NCI-H748 (cell line): ENCODE measurements at regions not wholly inside any gene's neighbourhood (a gene's known extent, or its start where the extent isn't known, plus 50 kb on each side); places are given as distances from the start of the nearest gene placed in this dataset.
"Not testable (repeated sequence)": the region's sequence is repeated elsewhere in the genome, so short reads cannot be mapped to it uniquely, and the experiment has no call there.

Experiments
- DNase-seq: peaks from one replicate; lab custom pipeline; 2025; ENCODE audit not compliant: unreplicated experiment; lab: John Stamatoyannopoulos, UW

GRCh38 chr3:187795207-187795960 lies 50.1 kb upstream of the BCL6 start:
- no peak for DNase-seq

GRCh38 chr3:187798126-187798525 lies 52.9 kb upstream of the BCL6 start:
- DNase-seq = no peak

- no peak for DNase-seq
Measured at GRCh38 chr3:187798531-187799530, 53.6 kb upstream of the BCL6 start.

- no peak for DNase-seq
Measured at GRCh38 chr3:187799942-187800641, 54.8 kb upstream of the BCL6 start.

- DNase-seq = no peak
Measured at GRCh38 chr3:187801152-187801551, 55.9 kb upstream of the BCL6 start.

- DNase-seq = no peak
Measured at GRCh38 chr3:187802203-187802927, 57.1 kb upstream of the BCL6 start.

- no peak for DNase-seq
Measured at GRCh38 chr3:187802928-187803259, 57.6 kb upstream of the BCL6 start.

- DNase-seq = no peak
Measured at GRCh38 chr3:187804120-187804744, 59.0 kb upstream of the BCL6 start.

GRCh38 chr3:187804745-187805121 lies 59.5 kb upstream of the BCL6 start:
- DNase-seq = no peak

GRCh38 chr3:187805774-187806173 lies 60.5 kb upstream of the BCL6 start:
- DNase-seq = no peak

GRCh38 chr3:187807086-187807862 lies 62.0 kb upstream of the BCL6 start:
- DNase-seq = no peak

GRCh38 chr3:187808527-187808895 lies 63.2 kb upstream of the BCL6 start:
- no peak for DNase-seq

- DNase-seq = no peak
Measured at GRCh38 chr3:187809612-187809991, 64.3 kb upstream of the BCL6 start.

GRCh38 chr3:187810021-187810446 lies 64.8 kb upstream of the BCL6 start:
- no peak for DNase-seq

GRCh38 chr3:187811585-187812250 lies 66.5 kb upstream of the BCL6 start:
- no peak for DNase-seq

GRCh38 chr3:187812496-187812895 lies 67.2 kb upstream of the BCL6 start:
- DNase-seq = no peak

GRCh38 chr3:187813198-187813597 lies 67.9 kb upstream of the BCL6 start:
- DNase-seq = no peak

GRCh38 chr3:187817766-187818165 lies 72.5 kb upstream of the BCL6 start:
- not testable (repeated sequence) for DNase-seq

GRCh38 chr3:187821616-187822317 lies 76.5 kb upstream of the BCL6 start:
- no peak for DNase-seq
